Adrenal gland (tissue), 5 donors: ENCODE measurements at regions not wholly inside any gene's neighbourhood (a gene's known extent, or its start where the extent isn't known, plus 50 kb on each side); places are given as distances from the start of the nearest gene placed in this dataset.

Experiments used
- POLR2A ChIP-seq, 2 donors: fragments of 450-650 bp; IDR thresholded peaks; one replicate each; pipeline ENCODE4 v1.6.1; 2017; ENCODE audit warnings: antibody characterized with exemption in 2 of 2, mild to moderate bottlenecking in 2 of 2, moderate library complexity in 1 of 2
- TF ChIP-seq, protein P1 (sequence below), 6 experiments: fragments of 450-650 bp in 4 of 6; fragments of 200-600 bp in 2 of 6; sonication (generic) in 1 of 6; IDR thresholded peaks; 1 replicate in 5 of 6; 2 replicates in 1 of 6; pipeline versions ENCODE4 v1.5.1 to v1.8.0; 2016 to 2021; ENCODE audit warnings: antibody characterized with exemption in 6 of 6, mild to moderate bottlenecking in 2 of 6, moderate library complexity in 1 of 6
- donor health status: DM: no; HTN: no; CAD: no.

DNA sequence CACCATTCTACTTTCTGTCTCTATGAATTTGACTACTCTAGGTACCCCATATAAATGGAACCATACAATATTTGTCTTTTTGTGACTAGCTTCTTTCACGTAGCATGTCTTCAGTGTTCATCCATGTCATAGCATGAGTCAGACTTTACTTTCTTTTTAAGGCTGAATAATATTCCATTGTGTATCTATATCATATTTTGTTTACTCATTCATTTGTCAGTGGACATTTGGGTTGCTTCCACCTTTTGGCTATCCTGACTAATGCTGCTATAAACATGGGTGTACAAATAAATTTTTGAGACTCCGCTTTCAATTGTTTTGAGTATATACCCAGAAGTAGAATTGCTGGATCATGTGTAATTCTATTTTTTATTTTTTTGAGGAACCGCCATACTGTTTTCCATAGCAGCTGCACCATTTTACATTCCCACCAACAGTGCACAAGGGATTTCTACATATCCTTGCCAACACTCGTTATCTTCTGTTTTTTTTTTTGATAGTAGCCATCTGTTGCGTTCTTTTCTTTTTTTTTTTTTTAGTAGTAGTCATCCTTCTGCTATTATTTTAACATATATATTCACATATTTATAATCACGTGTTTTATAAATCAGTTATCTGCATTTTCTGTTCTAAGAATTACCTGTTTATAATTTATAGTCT lies 158.0 kb upstream of the MED14 start:
- TF ChIP-seq, protein P1, sequence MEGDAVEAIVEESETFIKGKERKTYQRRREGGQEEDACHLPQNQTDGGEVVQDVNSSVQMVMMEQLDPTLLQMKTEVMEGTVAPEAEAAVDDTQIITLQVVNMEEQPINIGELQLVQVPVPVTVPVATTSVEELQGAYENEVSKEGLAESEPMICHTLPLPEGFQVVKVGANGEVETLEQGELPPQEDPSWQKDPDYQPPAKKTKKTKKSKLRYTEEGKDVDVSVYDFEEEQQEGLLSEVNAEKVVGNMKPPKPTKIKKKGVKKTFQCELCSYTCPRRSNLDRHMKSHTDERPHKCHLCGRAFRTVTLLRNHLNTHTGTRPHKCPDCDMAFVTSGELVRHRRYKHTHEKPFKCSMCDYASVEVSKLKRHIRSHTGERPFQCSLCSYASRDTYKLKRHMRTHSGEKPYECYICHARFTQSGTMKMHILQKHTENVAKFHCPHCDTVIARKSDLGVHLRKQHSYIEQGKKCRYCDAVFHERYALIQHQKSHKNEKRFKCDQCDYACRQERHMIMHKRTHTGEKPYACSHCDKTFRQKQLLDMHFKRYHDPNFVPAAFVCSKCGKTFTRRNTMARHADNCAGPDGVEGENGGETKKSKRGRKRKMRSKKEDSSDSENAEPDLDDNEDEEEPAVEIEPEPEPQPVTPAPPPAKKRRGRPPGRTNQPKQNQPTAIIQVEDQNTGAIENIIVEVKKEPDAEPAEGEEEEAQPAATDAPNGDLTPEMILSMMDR (IDR thresholded peaks at IDR 0.05): no peak
- no peak for TF ChIP-seq POLR2A (IDR thresholded peaks at IDR 0.05)
